Stimulated activated CD4-positive, alpha-beta T cell treated with anti-CD3 and anti-CD28 coated beads, Interleukin-4, amount 100 ng/mL, for 24 hours (primary cell): ENCODE measurements at regions not wholly inside any gene's neighbourhood (a gene's known extent, or its start where the extent isn't known, plus 50 kb on each side); places are given as distances from the start of the nearest gene placed in this dataset.
"Not testable (repeated sequence)": the region's sequence is repeated elsewhere in the genome, so short reads cannot be mapped to it uniquely, and the experiment has no call there.

Experiments
- DNase-seq: peaks from one replicate; pipeline ENCODE4 v3.0.0-alpha.2; 2020

DNA sequence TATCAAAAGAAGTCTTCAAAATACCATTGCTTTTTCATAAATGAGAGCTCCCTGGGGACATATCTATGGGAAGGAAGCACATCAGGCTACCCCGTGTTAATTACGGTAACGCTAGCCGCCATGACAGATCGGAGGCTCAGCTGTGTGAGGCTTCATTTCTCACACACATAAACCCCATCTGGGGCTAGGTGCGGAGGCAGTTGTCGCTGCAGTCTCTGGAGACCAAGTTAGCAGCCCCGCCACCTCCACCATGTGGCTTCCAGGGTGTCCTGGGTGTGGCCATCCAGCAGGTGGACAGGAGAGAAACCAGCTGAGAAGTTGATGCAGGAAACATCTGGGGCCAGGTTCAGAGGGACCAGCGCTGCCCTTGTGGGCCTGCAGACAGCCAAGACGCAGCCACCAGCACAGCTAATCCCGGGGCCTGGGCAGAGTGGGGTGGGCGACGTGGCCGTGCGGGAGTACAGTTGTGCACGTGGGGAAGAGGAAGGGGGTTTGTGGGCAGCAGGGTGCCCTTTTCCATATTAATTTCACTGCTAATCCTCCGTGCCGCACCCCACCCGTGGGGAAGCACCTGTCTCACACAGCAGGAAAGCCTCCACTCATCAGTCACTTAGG, 426.5 kb downstream of the IRX1 start:
- no peak for DNase-seq

- no peak for DNase-seq
These were observed 427.6 kb downstream of the IRX1 start for GRCh38 chr5:4023091-4023752.

GRCh38 chr5:4023753-4024335, 428.2 kb downstream of the IRX1 start:
- no peak for DNase-seq

- DNase-seq: no peak
These were observed 431.6 kb downstream of the IRX1 start for GRCh38 chr5:4027088-4027734.

GRCh38 chr5:4028384-4028783, 432.8 kb downstream of the IRX1 start:
- no peak for DNase-seq

DNA sequence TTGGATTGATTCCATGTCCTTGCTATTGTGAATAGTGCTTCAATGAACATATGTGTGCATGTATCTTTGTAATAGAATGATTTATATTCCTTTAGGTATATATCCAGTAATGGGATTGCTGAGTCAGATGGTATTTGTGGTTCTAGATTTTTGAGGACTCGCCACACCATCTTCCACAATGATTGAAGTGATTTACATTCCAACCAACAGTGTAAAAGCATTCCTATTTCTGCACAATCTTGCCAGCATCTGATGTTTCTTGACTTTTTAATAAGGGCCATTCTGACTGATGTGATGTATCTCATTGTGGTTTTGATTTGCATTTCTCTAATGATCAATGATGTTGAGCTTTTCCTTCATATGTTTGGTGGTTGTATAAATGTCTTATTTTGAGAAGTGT, 437.9 kb downstream of the IRX1 start:
- DNase-seq: not testable (repeated sequence)

GRCh38 chr5:4036861-4037260, 441.2 kb downstream of the IRX1 start:
- DNase-seq: no peak

- DNase-seq: no peak
These were observed 443.4 kb downstream of the IRX1 start for GRCh38 chr5:4038994-4039393.

GRCh38 chr5:4042311-4042710, 446.7 kb downstream of the IRX1 start:
- DNase-seq: no peak

- no peak for DNase-seq
These were observed 447.5 kb downstream of the IRX1 start for GRCh38 chr5:4043135-4043534.

DNA sequence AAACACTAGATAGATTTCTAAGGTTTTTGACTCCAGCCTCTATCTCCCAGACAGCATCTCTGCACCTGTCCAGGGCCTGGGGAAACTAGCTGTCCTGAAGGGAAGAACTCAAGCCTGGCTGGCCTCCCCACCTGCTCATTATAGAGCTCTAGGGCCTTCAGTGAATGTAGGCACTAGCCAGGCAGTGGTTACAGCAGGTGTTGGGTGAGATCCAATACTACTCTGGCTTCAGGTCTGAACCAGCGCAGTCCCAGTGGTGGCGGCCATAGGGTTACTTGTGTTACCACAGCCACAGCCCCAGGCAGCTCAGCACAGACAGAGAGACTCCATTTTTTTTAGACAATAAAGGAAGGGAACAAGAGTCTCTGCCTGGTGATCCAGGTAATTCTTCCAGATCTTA, 449.2 kb downstream of the IRX1 start:
- no peak for DNase-seq

DNA sequence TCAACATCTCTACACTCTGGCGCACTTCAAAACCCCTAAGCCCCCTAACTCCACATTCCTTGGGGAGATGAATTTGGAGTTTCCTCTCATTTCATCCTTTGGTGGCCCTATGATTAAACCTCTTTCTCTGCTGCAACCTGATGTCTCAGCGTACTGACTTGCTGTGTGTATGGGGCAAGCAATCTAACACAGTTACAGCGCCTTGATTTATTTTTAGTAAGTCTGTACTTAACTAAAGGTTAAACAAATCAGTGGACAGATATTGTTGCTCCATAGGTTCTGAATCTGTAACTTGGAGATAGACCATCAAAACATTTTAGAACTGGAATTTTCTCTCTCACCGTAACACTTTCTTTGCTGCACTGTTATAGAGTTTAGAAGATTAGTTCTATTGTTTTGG, 452.8 kb downstream of the IRX1 start:
- no peak for DNase-seq

DNA sequence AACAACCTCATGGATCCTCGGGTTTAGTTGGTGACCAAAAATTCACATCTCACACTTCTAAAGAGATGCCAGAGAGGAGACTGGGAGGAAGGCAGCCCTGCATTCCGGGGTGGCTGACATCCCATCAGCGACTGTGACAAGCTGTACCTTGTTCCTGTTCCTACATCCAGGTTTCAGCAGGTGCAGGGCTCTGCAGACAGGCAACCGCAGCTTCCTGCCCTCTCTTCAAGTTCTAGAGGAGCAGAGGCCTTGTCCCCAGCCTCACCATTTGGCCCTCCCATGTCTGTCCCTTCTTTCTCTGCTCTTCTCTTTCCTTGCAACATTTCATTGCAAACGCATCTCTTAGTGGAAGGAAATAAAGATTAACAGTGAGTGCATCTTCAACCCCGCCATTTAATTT, 454.6 kb downstream of the IRX1 start:
- no peak for DNase-seq

DNA sequence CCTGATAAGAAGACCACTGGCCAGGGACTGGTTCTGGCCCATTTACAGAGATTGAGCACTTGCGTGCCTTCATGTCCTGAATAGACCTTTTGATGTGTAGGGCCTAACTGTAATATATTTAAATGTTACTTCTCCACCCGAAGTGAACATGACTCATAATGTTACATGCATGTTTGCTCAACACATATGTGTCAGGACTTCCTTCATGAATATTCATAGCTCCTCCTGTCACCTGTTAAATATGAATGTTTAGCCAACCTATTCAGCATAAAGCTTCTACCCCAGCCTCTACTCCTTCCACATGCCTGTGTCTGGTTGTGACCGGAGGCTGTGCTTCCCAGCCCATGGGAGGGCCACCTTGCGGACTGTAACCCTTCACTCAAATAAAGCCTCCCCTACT, 457.5 kb downstream of the IRX1 start:
- DNase-seq: no peak

DNA sequence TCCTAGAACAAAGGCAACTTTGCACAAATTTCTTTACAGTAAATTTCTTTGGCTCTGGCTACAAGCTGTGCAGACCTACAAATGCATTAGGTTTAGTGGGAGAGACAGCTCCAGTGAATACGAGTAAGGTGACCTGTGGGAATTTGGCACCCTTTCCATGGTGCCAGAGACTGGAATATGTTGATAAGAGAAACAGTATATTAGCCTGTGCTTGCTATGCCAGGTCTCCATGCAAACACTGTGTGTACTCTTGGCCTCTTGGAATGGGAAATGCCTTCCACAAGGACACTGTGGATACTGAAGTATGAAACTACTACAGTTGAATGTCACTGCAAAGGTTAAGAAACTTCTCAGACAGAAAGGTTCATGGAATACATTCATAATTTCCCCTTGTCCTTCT, 458.5 kb downstream of the IRX1 start:
- no peak for DNase-seq

- DNase-seq: no peak
These were observed 463.3 kb downstream of the IRX1 start for GRCh38 chr5:4058899-4059298.

DNA sequence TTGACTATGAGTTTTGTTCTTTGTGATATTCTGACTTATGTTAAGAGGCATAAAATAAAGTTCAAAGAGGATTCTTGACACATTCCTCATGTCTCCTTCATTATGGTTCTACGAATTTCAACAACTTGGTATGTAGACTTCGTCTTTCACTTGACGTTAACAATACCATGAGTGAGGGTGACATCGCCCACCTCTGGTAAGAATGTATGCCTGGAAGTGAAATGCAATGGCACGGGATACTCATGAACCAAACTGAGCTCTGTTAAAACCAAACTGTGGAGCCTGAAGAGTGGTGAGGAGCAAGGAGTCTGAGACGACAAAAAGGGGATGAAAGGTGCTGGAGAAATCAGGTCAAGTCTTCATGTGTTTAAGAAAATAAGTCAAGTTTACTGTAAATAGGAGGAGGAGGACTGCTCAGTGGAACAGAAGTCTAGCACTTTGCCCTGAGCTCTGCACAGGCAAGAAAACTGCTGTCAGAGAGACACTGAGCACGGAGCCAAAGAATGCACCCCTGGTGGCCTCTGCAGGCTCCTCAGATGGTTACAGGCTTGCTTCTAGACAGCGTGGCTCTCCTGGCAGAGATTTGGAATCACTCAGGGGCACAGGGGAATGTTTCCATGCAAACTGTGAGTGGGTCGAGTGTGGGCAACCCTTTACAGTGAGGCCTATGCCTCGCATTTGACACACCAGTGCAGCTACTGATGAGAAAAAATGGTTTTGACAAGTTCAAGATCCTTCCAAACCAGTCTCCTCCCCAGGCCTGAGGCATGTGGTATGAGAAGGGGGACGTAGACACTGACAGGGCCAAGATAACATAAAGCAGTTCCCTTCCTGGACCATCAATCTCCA, 470.1 kb downstream of the IRX1 start:
- DNase-seq: no peak

GRCh38 chr5:4068171-4068570, 472.5 kb downstream of the IRX1 start:
- DNase-seq: no peak

DNA sequence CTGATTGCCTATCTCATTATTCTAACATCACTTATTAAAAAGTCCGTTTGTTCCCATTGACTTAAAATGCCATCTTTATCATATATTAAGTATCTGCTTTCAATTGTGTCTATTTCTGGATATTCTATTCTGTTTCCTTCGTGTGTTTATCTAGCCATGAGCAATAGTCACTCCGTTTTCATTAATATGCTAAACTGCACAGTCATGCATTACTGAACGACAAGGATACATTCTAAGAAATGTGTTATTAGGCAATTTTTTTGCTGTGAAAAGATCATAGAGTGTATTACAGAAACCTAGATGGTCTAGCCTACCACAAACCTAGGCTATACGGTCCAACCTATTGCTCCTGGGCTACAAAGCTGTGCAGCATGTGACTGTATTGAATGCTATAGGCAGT, 482.9 kb downstream of the IRX1 start:
- DNase-seq: no peak

DNA sequence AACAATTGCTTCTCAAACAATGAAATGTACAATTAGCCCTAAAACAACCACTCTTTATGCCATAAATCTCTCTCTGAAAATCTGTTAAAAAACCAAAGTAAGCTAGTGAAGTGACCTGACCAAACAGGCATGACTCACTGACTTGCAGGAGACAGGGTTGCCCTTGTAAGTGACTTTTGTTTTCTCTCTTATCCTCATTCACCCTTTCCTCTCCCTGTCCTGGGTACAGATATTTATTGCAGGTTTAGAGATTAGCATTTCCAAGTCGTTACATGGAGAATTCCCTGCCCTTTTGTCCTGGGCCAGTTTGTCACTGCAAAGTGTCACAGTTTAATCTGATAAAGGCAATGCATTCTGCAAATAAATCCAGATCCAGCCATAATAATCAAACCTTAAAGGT, 484.2 kb downstream of the IRX1 start:
- no peak for DNase-seq

DNA sequence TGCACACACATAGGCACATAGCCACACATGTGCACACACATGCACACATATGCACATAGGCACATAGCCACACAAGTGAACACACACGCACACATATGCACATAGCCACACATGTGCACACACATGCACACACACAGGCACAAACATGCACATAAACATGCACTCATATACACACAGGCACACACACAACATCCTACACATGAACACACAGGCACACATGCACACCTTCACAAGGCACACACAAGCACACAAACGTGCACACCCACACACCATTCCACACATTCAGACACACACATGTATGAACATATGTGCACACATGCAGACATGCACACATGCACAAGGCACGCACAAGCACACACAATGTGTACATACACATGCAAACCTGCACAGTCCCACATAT, 484.7 kb downstream of the IRX1 start:
- no peak for DNase-seq

DNA sequence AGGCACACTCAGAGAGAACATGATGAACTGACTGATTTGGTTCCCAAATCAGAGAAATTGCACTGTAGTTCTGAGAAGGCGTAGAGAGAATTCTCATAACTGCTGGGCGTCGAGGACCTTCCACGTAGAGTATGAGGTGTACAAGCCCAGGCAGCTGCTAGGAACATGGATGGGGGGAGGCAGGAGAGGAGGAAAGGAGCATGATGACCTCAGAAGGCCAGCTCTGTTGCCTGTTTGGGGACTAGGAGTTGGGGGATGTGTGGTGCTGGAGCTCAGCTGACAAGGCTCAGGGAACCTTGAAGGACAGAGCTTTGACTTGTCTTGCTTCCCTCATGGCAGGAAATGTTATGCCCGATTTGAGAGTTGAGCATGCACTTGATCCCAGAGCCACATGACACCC, 485.4 kb downstream of the IRX1 start:
- DNase-seq: no peak

- DNase-seq: no peak
These were observed 485.8 kb downstream of the IRX1 start for GRCh38 chr5:4081466-4081865.
